ENCODE measurements at regions not wholly inside any gene's neighbourhood (a gene's known extent, or its start where the extent isn't known, plus 50 kb on each side); places are given as distances from the start of the nearest gene placed in this dataset.

GRCh38 chr13:23950736-23951510 lies 53.6 kb upstream of the C1QTNF9B start:
- no peak overlapping the region for H3K14ac ChIP-seq (ENCODE audit: insufficient read depth, low read length)
- H2BK5ac ChIP-seq (ENCODE audit: insufficient read length, low read length): no peak overlapping the region
- no peak overlapping the region for H3K4me2 ChIP-seq (ENCODE audit: insufficient read depth, insufficient read length, low read length)
- no peaks in the 10 kb centered on the region for H4K20me1 ChIP-seq (ENCODE audit: control insufficient read depth, insufficient read depth, insufficient read length)
- H2BK15ac ChIP-seq (ENCODE audit: low read depth, low read length): no peak overlapping the region
- no peak overlapping the region for H3K4ac ChIP-seq (ENCODE audit: low read depth, low read length)
- H3K18ac ChIP-seq (ENCODE audit: insufficient read length, low read depth, low read length): no peak overlapping the region
- peaks cover 2% of the 10 kb centered on the region for H3K23me2 ChIP-seq (ENCODE audit: insufficient read length, low read depth, low read length, poor library complexity, severe bottlenecking)
- H2BK20ac ChIP-seq (ENCODE audit: low read depth, low read length, poor library complexity, severe bottlenecking): no peak overlapping the region
- no peaks in the 10 kb centered on the region for H3K79me1 ChIP-seq (ENCODE audit: insufficient read depth, low read depth, low read length, poor library complexity, severe bottlenecking)
- no peak overlapping the region for H3K56ac ChIP-seq (ENCODE audit: insufficient read length, low read depth, low read length)
- no peak overlapping the region for H3K9ac ChIP-seq (ENCODE audit: extremely low read depth, insufficient read length, low read length)
- Mint-ChIP-seq H3K36me3 (ENCODE audit: insufficient read depth in 1 of 3, low read depth in 3 of 3) (no peaks in the 10 kb centered on the region; a peak in 1 of 7 replicates), H3K4me3 (no peak overlapping the region), H3K9me3 (no peaks in the 10 kb centered on the region), H3K27me3 (ENCODE audit: low read depth) (no peaks in the 10 kb centered on the region), H3K27ac (no peak overlapping the region; a peak in 1 of 7 replicates), H3K4me1 (peaks cover 3 to 12% of the 10 kb centered on the region in 2 experiments; a peak in 3 of 4 replicates)
- H3K27ac ChIP-seq (ENCODE audit: insufficient read length, low read depth, low read length): no peak overlapping the region
- no peak overlapping the region for H4K5ac ChIP-seq (ENCODE audit: insufficient read length, low read depth, low read length)
- no peaks in the 10 kb centered on the region; the same call in 1 of the 2 replicates for H3K4me1 ChIP-seq (ENCODE audit: insufficient read depth, low read length)
- H3K23ac ChIP-seq (ENCODE audit: insufficient read length, low read depth, low read length): no peak overlapping the region
- no peak; the same call in 2 of the 3 replicates for TF ChIP-seq CTCF (conservative IDR thresholded peaks at IDR 0.05)
- no peak for DNase-seq
- H2BK12ac ChIP-seq (ENCODE audit: insufficient read length, low read depth, low read length): no peak overlapping the region
- H2AK5ac ChIP-seq (ENCODE audit: insufficient read length, low read length): no peak overlapping the region
- no peak overlapping the region for H2BK120ac ChIP-seq (ENCODE audit: low read depth, low read length, poor library complexity, severe bottlenecking)
- H4K91ac ChIP-seq (ENCODE audit: insufficient read length, low read depth, low read length): no peak overlapping the region
- no peaks in the 10 kb centered on the region for H3K27me3 ChIP-seq (ENCODE audit: insufficient read depth, low read length)
- WGBS (ENCODE audit: extremely low coverage, insufficient read length, low lambda C conversion rate): no CpG with 5 or more reads among the region's 10 CpGs
- H3K9me3 ChIP-seq (ENCODE audit: control insufficient read depth, low read depth, low read length): no peaks in the 10 kb centered on the region
- no peak overlapping the region for H4K8ac ChIP-seq (replicated peaks; ENCODE audit: insufficient read length, low read depth, low read length)
- no peak overlapping the region for H2AFZ ChIP-seq (ENCODE audit: low read length)
- H3T11ph ChIP-seq (ENCODE audit: low read length): no peak overlapping the region
- no peaks in the 10 kb centered on the region for H3K79me2 ChIP-seq (ENCODE audit: insufficient read depth, low read length)
